LNCaP clone FGC (cell line): ENCODE measurements at regions not wholly inside any gene's neighbourhood (a gene's known extent, or its start where the extent isn't known, plus 50 kb on each side); places are given as distances from the start of the nearest gene placed in this dataset.
"Not testable (repeated sequence)": the region's sequence is repeated elsewhere in the genome, so short reads cannot be mapped to it uniquely, and the experiment has no call there.

ENCODE experiments used
- DNase-seq: peaks from one replicate; pipeline ENCODE4 v3.0.0-alpha.2; 2011; ENCODE audit warnings: low read depth
- H3K4me3 ChIP-seq: 2 replicates; pipeline ENCODE4 v1.5.1; 2011; ENCODE audit warnings: mild to moderate bottlenecking, low read depth, low read length, control low read depth
- TF ChIP-seq, protein P1 (sequence below): IDR thresholded peaks from 2 replicates; pipeline ENCODE4 v1.5.1; 2012; ENCODE audit warnings: mild to moderate bottlenecking; ENCODE audit not compliant: control insufficient read depth, insufficient read depth; ENCODE audit errors: extremely low read depth

DNA sequence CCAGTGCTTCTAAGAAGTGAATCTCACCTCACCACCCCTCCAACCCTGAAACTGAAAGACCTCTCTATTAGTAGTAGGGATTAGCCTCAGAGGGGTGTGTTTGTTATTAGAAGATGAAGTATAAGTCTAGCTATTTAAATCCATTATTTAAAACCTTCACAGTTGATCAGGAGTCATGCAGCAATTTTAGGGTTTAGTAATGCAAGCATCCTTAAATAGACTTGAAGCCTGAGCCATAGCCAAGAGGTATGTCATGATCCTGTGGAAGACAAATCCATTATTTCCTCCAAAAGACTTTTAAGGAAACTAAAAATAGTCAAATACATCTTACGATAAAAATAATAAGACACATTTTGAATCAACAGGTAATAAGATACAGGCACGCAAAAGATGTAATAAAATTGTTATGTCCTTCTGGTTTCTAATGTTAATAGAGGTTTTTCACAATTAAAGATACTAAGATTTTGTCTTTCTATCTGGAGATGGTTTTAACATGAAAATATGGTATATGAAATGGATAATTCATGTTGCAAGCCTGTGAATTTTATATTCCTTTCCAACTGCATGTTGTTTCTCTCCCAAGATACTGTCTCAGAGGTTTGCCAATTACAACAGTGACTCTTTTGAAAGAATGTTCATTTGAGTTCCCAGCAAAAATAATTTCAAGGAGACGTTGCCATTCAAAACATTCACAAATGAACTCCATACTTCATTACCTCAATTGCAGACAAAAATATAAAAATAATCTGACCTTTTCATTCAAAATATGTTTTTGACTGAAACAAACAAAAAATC is 68.0 kb downstream of the LUZP4 start:
- TF ChIP-seq, protein P1, sequence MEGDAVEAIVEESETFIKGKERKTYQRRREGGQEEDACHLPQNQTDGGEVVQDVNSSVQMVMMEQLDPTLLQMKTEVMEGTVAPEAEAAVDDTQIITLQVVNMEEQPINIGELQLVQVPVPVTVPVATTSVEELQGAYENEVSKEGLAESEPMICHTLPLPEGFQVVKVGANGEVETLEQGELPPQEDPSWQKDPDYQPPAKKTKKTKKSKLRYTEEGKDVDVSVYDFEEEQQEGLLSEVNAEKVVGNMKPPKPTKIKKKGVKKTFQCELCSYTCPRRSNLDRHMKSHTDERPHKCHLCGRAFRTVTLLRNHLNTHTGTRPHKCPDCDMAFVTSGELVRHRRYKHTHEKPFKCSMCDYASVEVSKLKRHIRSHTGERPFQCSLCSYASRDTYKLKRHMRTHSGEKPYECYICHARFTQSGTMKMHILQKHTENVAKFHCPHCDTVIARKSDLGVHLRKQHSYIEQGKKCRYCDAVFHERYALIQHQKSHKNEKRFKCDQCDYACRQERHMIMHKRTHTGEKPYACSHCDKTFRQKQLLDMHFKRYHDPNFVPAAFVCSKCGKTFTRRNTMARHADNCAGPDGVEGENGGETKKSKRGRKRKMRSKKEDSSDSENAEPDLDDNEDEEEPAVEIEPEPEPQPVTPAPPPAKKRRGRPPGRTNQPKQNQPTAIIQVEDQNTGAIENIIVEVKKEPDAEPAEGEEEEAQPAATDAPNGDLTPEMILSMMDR = no peak
- no peak overlapping the region for H3K4me3 ChIP-seq
- DNase-seq = no peak

DNA sequence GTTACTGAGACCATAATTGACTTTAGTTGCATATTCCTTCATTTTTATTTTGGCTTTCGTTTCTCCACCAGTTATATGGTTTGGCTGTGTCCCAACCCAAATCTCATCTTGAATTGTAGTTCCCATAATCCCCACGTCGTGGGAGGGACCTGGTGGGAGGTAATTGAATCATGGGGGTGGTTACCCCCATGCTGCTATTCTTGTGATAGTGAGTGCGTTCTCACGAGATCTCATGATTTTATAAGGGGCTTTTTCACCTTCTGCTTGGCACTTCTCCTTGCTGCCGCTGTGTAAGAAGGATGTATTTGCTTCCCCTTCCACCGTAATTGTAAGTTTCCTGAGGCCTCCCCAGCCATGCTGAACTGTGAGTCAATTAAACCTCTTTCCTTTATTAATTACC is 70.0 kb downstream of the LUZP4 start:
- not testable (repeated sequence) for DNase-seq, H3K4me3 ChIP-seq

- TF ChIP-seq, protein P1 = no peak
- no peak overlapping the region for H3K4me3 ChIP-seq
- DNase-seq = no peak
Measured at GRCh38 chrX:115360220-115360781, 70.8 kb downstream of the LUZP4 start.

DNA sequence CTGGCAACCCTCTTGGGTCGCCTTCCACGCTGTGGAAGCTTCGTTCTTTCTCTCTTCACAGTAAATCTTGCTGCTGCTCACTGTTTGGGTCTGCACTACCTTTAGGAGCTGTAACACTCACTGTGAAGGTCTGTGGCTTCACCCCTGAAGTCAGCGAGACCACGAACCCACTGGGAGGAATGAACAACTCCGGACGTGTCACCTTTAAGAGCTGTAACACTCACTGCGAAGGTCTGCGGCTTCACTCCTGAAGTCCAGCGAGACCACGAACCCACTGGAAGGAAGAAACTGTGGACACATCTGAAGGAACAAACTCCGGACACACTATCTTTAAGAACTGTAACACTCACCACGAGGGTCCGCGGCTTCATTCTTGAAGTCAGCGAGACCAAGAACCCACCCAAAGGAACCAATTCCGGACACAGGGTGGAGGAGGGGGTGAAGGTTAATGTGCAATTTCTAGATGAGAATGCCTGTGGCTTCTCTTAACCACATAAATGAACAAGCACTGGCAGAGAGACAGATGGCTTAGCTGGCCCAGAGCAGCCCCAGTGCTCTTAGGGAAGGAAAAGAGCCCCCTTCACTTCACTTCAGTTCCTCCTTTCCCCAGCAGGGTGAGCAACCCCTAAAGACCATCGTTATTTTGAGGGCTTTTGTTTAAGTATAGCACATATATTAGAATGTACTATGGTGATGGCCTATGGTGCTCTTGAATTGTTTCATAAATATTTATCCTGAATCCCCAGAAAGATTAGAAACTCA is 73.0 kb downstream of the LUZP4 start:
- DNase-seq = no peak
- no peak overlapping the region for H3K4me3 ChIP-seq
- TF ChIP-seq, protein P1 = no peak

GRCh38 chrX:115363372-115363771 is 73.9 kb downstream of the LUZP4 start:
- no peak overlapping the region for H3K4me3 ChIP-seq
- TF ChIP-seq, protein P1 = no peak
- no peak for DNase-seq

DNA sequence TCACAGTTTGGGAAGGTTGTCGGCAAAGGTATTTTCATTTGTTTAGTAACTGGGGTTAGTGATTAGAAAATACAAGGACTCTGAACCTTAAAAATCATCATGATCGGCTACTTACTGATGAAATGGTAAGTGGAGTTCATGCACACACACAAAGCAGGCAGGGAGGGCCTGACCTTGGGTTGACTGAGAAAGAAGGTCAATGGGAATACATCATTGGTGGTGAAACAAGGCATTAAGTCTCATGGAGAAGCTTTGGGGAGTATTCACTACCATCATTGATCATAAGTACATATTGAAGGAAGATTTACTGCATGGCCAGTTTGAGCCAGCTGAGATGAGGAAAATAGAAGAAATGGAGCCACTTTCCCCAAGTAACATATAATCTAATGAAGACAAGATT is 74.4 kb downstream of the LUZP4 start:
- no peak overlapping the region for H3K4me3 ChIP-seq
- DNase-seq = no peak
- TF ChIP-seq, protein P1 = no peak

GRCh38 chrX:115364670-115365069 is 75.2 kb downstream of the LUZP4 start:
- DNase-seq = no peak
- TF ChIP-seq, protein P1 = no peak

More at GRCh38 chrX:115364670-115365069, 75.2 kb downstream of the LUZP4 start:
- H3K4me3 ChIP-seq = no peak overlapping the region
